H9 (cell line): ENCODE measurements at regions not wholly inside any gene's neighbourhood (a gene's known extent, or its start where the extent isn't known, plus 50 kb on each side); places are given as distances from the start of the nearest gene placed in this dataset.

Experiments
- DNase-seq: peaks from one replicate; pipeline ENCODE4 v3.0.0-alpha.2; 2017
- H2AFZ ChIP-seq: one replicate; pipeline ENCODE4 v1.6.1; 2013; ENCODE audit warnings: mild to moderate bottlenecking, low read length, control low read depth, moderate library complexity
- H2AK5ac ChIP-seq: 2 replicates; pipeline ENCODE4 v1.6.1; 2013; ENCODE audit warnings: low read length, control low read depth, mixed read lengths; ENCODE audit not compliant: insufficient read length
- H2BK120ac ChIP-seq: one replicate; pipeline ENCODE4 v1.6.1; 2013; ENCODE audit warnings: low read depth, mild to moderate bottlenecking, low read length, control low read depth, inconsistent platforms; ENCODE audit not compliant: poor library complexity, severe bottlenecking
- H2BK12ac ChIP-seq: 2 replicates; pipeline ENCODE4 v1.6.1; 2013; ENCODE audit warnings: low read length, control low read depth, mixed read lengths, low read depth; ENCODE audit not compliant: insufficient read length
- H2BK15ac ChIP-seq: 2 replicates; pipeline ENCODE4 v1.6.1; 2013; ENCODE audit warnings: low read depth, low read length, control low read depth
- H2BK20ac ChIP-seq: one replicate; pipeline ENCODE4 v1.6.1; 2013; ENCODE audit warnings: low read depth, mild to moderate bottlenecking, low read length, control low read depth, inconsistent platforms; ENCODE audit not compliant: poor library complexity, severe bottlenecking
- H2BK5ac ChIP-seq: 2 replicates; pipeline ENCODE4 v1.6.1; 2013; ENCODE audit warnings: low read length, control low read depth, mixed read lengths; ENCODE audit not compliant: insufficient read length
- H3K14ac ChIP-seq: 2 replicates; pipeline ENCODE4 v1.6.1; 2013; ENCODE audit warnings: low read length, control low read depth; ENCODE audit not compliant: insufficient read depth
- H3K18ac ChIP-seq: 2 replicates; pipeline ENCODE4 v1.6.1; 2013; ENCODE audit warnings: low read depth, mild to moderate bottlenecking, mixed read lengths, low read length, control low read depth; ENCODE audit not compliant: insufficient read length
- H3K23ac ChIP-seq: 2 replicates; pipeline ENCODE4 v1.6.1; 2013; ENCODE audit warnings: low read length, control low read depth, mixed read lengths, low read depth; ENCODE audit not compliant: insufficient read length
- H3K23me2 ChIP-seq: 2 replicates; pipeline ENCODE4 v1.6.1; 2013; ENCODE audit warnings: low read depth, mild to moderate bottlenecking, mixed read lengths, low read length, control low read depth; ENCODE audit not compliant: insufficient read length, poor library complexity, severe bottlenecking
- H3K27ac ChIP-seq: 2 replicates; pipeline ENCODE4 v1.5.1; 2013; ENCODE audit warnings: low read length, control low read depth, mixed read lengths, low read depth; ENCODE audit not compliant: insufficient read length
- H3K27me3 ChIP-seq: 2 replicates; pipeline ENCODE4 v1.6.1; 2013; ENCODE audit warnings: low read length, control low read depth, inconsistent platforms; ENCODE audit not compliant: insufficient read depth
- H3K4ac ChIP-seq: 2 replicates; pipeline ENCODE4 v1.6.1; 2013; ENCODE audit warnings: low read depth, mild to moderate bottlenecking, control low read depth, inconsistent platforms, low read length, moderate library complexity
- H3K4me1 ChIP-seq: 2 replicates; pipeline ENCODE4 v1.6.1; 2013; ENCODE audit warnings: low read length, control low read depth, inconsistent platforms; ENCODE audit not compliant: insufficient read depth
- H3K4me2 ChIP-seq: 2 replicates; pipeline ENCODE4 v1.6.1; 2013; ENCODE audit warnings: low read length, control low read depth, mixed read lengths; ENCODE audit not compliant: insufficient read length, insufficient read depth
- H3K56ac ChIP-seq: 2 replicates; pipeline ENCODE4 v1.6.1; 2013; ENCODE audit warnings: low read depth, mild to moderate bottlenecking, mixed read lengths, low read length, control low read depth; ENCODE audit not compliant: insufficient read length
- H3K79me1 ChIP-seq: 2 replicates; pipeline ENCODE4 v1.6.1; 2013; ENCODE audit warnings: low read depth, mild to moderate bottlenecking, moderate library complexity, low read length, control low read depth, inconsistent platforms; ENCODE audit not compliant: insufficient read depth, poor library complexity, severe bottlenecking
- H3K79me2 ChIP-seq: 2 replicates; pipeline ENCODE4 v1.6.1; 2013; ENCODE audit warnings: low read length, control low read depth, inconsistent platforms; ENCODE audit not compliant: insufficient read depth
- H3K9ac ChIP-seq: 2 replicates; pipeline ENCODE4 v1.6.1; 2013; ENCODE audit warnings: low read length, control low read depth, mixed read lengths; ENCODE audit not compliant: insufficient read length; ENCODE audit errors: extremely low read depth
- H3K9me3 ChIP-seq: one replicate; pipeline ENCODE4 v1.6.1; 2013; ENCODE audit warnings: low read depth, low read length, inconsistent platforms; ENCODE audit not compliant: control insufficient read depth
- H3T11ph ChIP-seq: one replicate; pipeline ENCODE4 v1.6.1; 2013; ENCODE audit warnings: mild to moderate bottlenecking, low read length, control low read depth, inconsistent platforms
- H4K20me1 ChIP-seq: one replicate; pipeline ENCODE4 v1.6.1; 2013; ENCODE audit not compliant: control insufficient read depth, insufficient read length, insufficient read depth
- H4K5ac ChIP-seq: 2 replicates; pipeline ENCODE4 v1.6.1; 2013; ENCODE audit warnings: low read depth, mild to moderate bottlenecking, mixed read lengths, low read length, control low read depth; ENCODE audit not compliant: insufficient read length
- H4K8ac ChIP-seq: replicated peaks from 2 replicates; pipeline ENCODE4 v1.6.1; 2013; ENCODE audit warnings: low read length, control low read depth, mixed read lengths, low read depth; ENCODE audit not compliant: insufficient read length
- H4K91ac ChIP-seq: 2 replicates; pipeline ENCODE4 v1.6.1; 2013; ENCODE audit warnings: low read depth, mild to moderate bottlenecking, moderate library complexity, mixed read lengths, low read length, control low read depth; ENCODE audit not compliant: insufficient read length
- H3K27ac Mint-ChIP-seq, 3 experiments: 2 replicates in 2 of 3; 3 replicates in 1 of 3; pipeline ENCODE4 v1.8.0; 2020 to 2021; ENCODE audit warnings: mixed read lengths in 3 of 3, mild to moderate bottlenecking in 1 of 3, moderate library complexity in 1 of 3
- H3K27me3 Mint-ChIP-seq: 2 replicates; pipeline ENCODE4 v1.8.0; 2021; ENCODE audit warnings: low read depth, mild to moderate bottlenecking, moderate library complexity, mixed read lengths
- H3K36me3 Mint-ChIP-seq, 3 experiments: 2 replicates in 2 of 3; 3 replicates in 1 of 3; pipeline ENCODE4 v1.8.0; 2020 to 2021; ENCODE audit warnings: low read depth in 3 of 3, mixed read lengths in 3 of 3; ENCODE audit not compliant: insufficient read depth in 1 of 3
- H3K4me1 Mint-ChIP-seq, 2 experiments: 2 replicates each; pipeline ENCODE4 v1.8.0; 2020; ENCODE audit warnings: mixed read lengths in 2 of 2
- H3K4me3 Mint-ChIP-seq, 2 experiments: 2 replicates in 1 of 2; 3 replicates in 1 of 2; pipeline ENCODE4 v1.8.0; 2020 to 2021; ENCODE audit warnings: mild to moderate bottlenecking in 2 of 2, mixed read lengths in 2 of 2, moderate library complexity in 1 of 2
- H3K9me3 Mint-ChIP-seq, 2 experiments: 2 replicates in 1 of 2; 3 replicates in 1 of 2; pipeline ENCODE4 v1.8.0; 2020; ENCODE audit warnings: mild to moderate bottlenecking in 2 of 2, mixed read lengths in 2 of 2, moderate library complexity in 1 of 2
- CTCF ChIP-seq: fragments of 200-600 bp; sonication (generic); conservative IDR thresholded peaks from 3 replicates; pipeline ENCODE4 v1.8.0; 2021; ENCODE audit warnings: antibody characterized with exemption, mild to moderate bottlenecking
- WGBS: extraction: QIAGEN DNeasy Blood & Tissue Kit; methylation state at CpG from one replicate; pipeline ENCODE4 v1.1.7; 2013; ENCODE audit warnings: missing lambda C conversion rate, low lambda C conversion rate, mixed read lengths; ENCODE audit not compliant: insufficient read length; ENCODE audit errors: extremely low coverage; 5-methylcytosine and 5-hydroxymethylcytosine counted together

GRCh38 chr3:24832891-24833290, 338.2 kb upstream of the THRB start:
- H3K9me3 ChIP-seq, result no peaks in the 10 kb centered on the region
- Mint-ChIP-seq H3K9me3 (peaks cover 0 to 2% of the 10 kb centered on the region in 2 experiments; a peak in 1 of 5 replicates), H3K27ac (no peak overlapping the region), H3K27me3 (peaks cover 62% of the 10 kb centered on the region), H3K4me1 (peaks cover 10 to 13% of the 10 kb centered on the region in 2 experiments), H3K36me3 (no peaks in the 10 kb centered on the region), H3K4me3 (no peak overlapping the region)
- H3K79me1 ChIP-seq, result no peaks in the 10 kb centered on the region
- no peak for TF ChIP-seq CTCF
- no peak overlapping the region for H2BK5ac ChIP-seq
- H2BK120ac ChIP-seq, result no peak overlapping the region
- no peak overlapping the region for H2BK12ac ChIP-seq
- no peaks in the 10 kb centered on the region for H3K79me2 ChIP-seq
- H3K27ac ChIP-seq, result no peak overlapping the region
- no peak overlapping the region for H2BK15ac ChIP-seq
- no peak overlapping the region for H3K14ac ChIP-seq
- H2BK20ac ChIP-seq, result no peak overlapping the region
- no peak overlapping the region for H3K56ac ChIP-seq
- H2AK5ac ChIP-seq, result no peak overlapping the region
- H3K4me1 ChIP-seq, result no peaks in the 10 kb centered on the region
- no peak overlapping the region for H4K5ac ChIP-seq
- no peak overlapping the region for H2AFZ ChIP-seq
- H3T11ph ChIP-seq, result no peak overlapping the region
- H3K4me2 ChIP-seq, result no peak overlapping the region
- no peak overlapping the region for H3K18ac ChIP-seq
- WGBS, result no CpG with 5 or more reads among the region's 5 CpGs
- DNase-seq, result no peak
- H3K23ac ChIP-seq, result no peak overlapping the region
- H4K8ac ChIP-seq, result no peak overlapping the region
- H4K20me1 ChIP-seq, result no peaks in the 10 kb centered on the region
- H3K27me3 ChIP-seq, result peaks cover 21% of the 10 kb centered on the region; the same call in 1 of the 2 replicates
- no peak overlapping the region for H4K91ac ChIP-seq
- H3K23me2 ChIP-seq, result peaks cover 14% of the 10 kb centered on the region
- no peak overlapping the region for H3K4ac ChIP-seq
- H3K9ac ChIP-seq, result no peak overlapping the region
